Breast epithelium (tissue), 4 donors: ENCODE measurements at regions not wholly inside any gene's neighbourhood (a gene's known extent, or its start where the extent isn't known, plus 50 kb on each side); places are given as distances from the start of the nearest gene placed in this dataset.

Experiments used
- DNase-seq, 2 donors: peaks; one replicate each; pipeline ENCODE4 v3.0.0-alpha.2; 2019; ENCODE audit warnings: low spot score in 2 of 2
- H3K27ac ChIP-seq, 2 donors: fragments of 200-600 bp; sonication (generic) in 1 of 2; one replicate each; pipeline ENCODE4 v1.5.1; 2016 to 2019; ENCODE audit warnings: mild to moderate bottlenecking in 1 of 2
- H3K27me3 ChIP-seq, 2 donors: fragments of 200-600 bp; sonication (generic) in 1 of 2; one replicate each; pipeline versions ENCODE4 v1.5.1 to v1.6.0; 2017 to 2019; ENCODE audit warnings: control low read depth in 1 of 2, mild to moderate bottlenecking in 1 of 2
- H3K36me3 ChIP-seq: fragments of 200-600 bp; one replicate; pipeline ENCODE4 v1.5.1; 2019
- H3K4me1 ChIP-seq, 2 donors: fragments of 200-600 bp; sonication (generic); one replicate each; pipeline ENCODE4 v1.5.1; 2016 to 2019; ENCODE audit warnings: control low read depth in 1 of 2
- H3K4me3 ChIP-seq, 3 donors: fragments of 200-600 bp; sonication (generic); 1 replicate in 2 of 3; 2 replicates in 1 of 3; pipeline ENCODE4 v1.5.1; 2016 to 2019; ENCODE audit warnings: mild to moderate bottlenecking in 3 of 3, moderate library complexity in 2 of 3
- H3K9me3 ChIP-seq, 2 donors: fragments of 200-600 bp; sonication (generic) in 1 of 2; one replicate each; pipeline ENCODE4 v1.5.1; 2016 to 2019; ENCODE audit warnings: control low read depth in 1 of 2
- POLR2A ChIP-seq: fragments of 450-650 bp; IDR thresholded peaks from one replicate; pipeline ENCODE4 v1.6.1; 2016; ENCODE audit warnings: antibody characterized with exemption, mild to moderate bottlenecking, moderate library complexity
- POLR2AphosphoS5 ChIP-seq, 3 donors: sonication (generic); formaldehyde crosslinking; IDR thresholded peaks; one replicate each; pipeline ENCODE4 v1.6.1; 2017; ENCODE audit warnings: antibody characterized with exemption in 3 of 3
- intact Hi-C: fragments of 100-400 bp; cut with DNase I; formaldehyde crosslinking; loops from one replicate; pipeline ENCODE4 v1.15.1; 2023; ENCODE audit warnings: low total_unique reads
- TF ChIP-seq, protein P1 (sequence below), 3 donors: fragments of 450-650 bp; IDR thresholded peaks; one replicate each; pipeline ENCODE4 v1.5.1; 2016 to 2017; ENCODE audit warnings: antibody characterized with exemption in 3 of 3, mild to moderate bottlenecking in 3 of 3, moderate library complexity in 3 of 3

- DNase-seq = no peak
- TF ChIP-seq, protein P1, sequence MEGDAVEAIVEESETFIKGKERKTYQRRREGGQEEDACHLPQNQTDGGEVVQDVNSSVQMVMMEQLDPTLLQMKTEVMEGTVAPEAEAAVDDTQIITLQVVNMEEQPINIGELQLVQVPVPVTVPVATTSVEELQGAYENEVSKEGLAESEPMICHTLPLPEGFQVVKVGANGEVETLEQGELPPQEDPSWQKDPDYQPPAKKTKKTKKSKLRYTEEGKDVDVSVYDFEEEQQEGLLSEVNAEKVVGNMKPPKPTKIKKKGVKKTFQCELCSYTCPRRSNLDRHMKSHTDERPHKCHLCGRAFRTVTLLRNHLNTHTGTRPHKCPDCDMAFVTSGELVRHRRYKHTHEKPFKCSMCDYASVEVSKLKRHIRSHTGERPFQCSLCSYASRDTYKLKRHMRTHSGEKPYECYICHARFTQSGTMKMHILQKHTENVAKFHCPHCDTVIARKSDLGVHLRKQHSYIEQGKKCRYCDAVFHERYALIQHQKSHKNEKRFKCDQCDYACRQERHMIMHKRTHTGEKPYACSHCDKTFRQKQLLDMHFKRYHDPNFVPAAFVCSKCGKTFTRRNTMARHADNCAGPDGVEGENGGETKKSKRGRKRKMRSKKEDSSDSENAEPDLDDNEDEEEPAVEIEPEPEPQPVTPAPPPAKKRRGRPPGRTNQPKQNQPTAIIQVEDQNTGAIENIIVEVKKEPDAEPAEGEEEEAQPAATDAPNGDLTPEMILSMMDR (IDR thresholded peaks at IDR 0.05) = no peak
- TF ChIP-seq POLR2A = no peak
- no peak for TF ChIP-seq POLR2AphosphoS5 (IDR thresholded peaks at IDR 0.05)
- H3K4me3 ChIP-seq = peak overlapping the region in 2 of 3 donors; percentile 4 to 43
- no peaks in the 10 kb centered on the region for H3K9me3 ChIP-seq
- H3K27ac ChIP-seq = no peak overlapping the region
- no peaks in the 10 kb centered on the region for H3K36me3 ChIP-seq
- no peaks in the 10 kb centered on the region for H3K4me1 ChIP-seq
- H3K27me3 ChIP-seq = peaks cover 0 to 6% of the 10 kb centered on the region in 2 donors
- intact Hi-C loops = no loop called here
These were observed 76.2 kb upstream of the VPREB1 start for GRCh38 chr22:22168190-22168940.

- Histone ChIP-seq H3K27ac (no peak overlapping the region), H3K36me3 (no peaks in the 10 kb centered on the region), H3K27me3 (peaks cover 0 to 6% of the 10 kb centered on the region in 2 donors), H3K4me3 (peak overlapping the region in 1 of 3 donors; percentile 43), H3K9me3 (no peaks in the 10 kb centered on the region), H3K4me1 (no peaks in the 10 kb centered on the region)
- TF ChIP-seq POLR2AphosphoS5 (IDR thresholded peaks at IDR 0.05) (no peak), POLR2A (no peak)
- TF ChIP-seq, protein P1 (IDR thresholded peaks at IDR 0.05) = no peak
- DNase-seq = no peak
- intact Hi-C loops = no loop called here
These were observed 76.8 kb upstream of the VPREB1 start for GRCh38 chr22:22167791-22168189.

DNA sequence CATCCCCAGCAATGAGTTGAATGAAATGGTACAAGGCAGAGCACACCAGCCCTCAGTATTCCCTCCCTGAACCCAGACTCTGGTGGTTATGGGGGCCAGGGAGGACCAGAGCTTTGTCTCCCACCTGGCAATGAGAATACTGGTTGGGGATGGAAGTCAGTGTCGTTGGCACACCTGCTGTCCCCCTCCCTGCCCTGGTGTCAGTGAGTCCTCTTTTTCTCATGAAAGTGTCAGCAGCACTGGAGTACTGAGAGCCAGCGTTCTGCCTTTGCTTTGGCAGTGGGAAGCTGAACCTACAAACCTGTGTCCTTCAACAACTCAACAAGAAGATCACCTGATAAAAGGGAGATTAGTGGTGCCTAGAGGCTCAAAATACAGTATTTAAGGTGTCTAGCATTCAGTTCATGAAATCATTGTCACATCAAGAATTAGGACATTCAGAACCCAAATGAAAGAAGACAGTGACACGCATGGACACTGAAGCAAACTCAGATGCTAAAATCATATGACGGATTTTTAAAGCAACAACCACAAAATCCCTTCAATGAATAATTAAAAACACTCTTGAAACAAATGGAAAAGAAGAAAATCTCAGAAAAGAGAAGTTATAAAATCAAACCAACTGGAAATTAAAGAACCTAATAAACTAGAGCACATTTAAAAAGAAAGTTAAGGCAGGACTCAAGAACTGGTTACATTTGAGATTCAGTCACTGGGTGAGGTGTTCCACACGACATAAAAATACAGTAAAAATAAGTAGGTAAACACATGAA lies 77.5 kb upstream of the VPREB1 start:
- no peaks in the 10 kb centered on the region for H3K9me3 ChIP-seq
- intact Hi-C loops = no loop called here
- H3K4me1 ChIP-seq = no peaks in the 10 kb centered on the region
- H3K27ac ChIP-seq = no peak overlapping the region
- H3K4me3 ChIP-seq = no peak overlapping the region
- no peak for DNase-seq
- peaks cover 0 to 6% of the 10 kb centered on the region in 2 donors for H3K27me3 ChIP-seq
- no peaks in the 10 kb centered on the region for H3K36me3 ChIP-seq
- TF ChIP-seq, protein P1 (IDR thresholded peaks at IDR 0.05) = no peak
- TF ChIP-seq POLR2AphosphoS5 (IDR thresholded peaks at IDR 0.05) (no peak), POLR2A (no peak)

DNA sequence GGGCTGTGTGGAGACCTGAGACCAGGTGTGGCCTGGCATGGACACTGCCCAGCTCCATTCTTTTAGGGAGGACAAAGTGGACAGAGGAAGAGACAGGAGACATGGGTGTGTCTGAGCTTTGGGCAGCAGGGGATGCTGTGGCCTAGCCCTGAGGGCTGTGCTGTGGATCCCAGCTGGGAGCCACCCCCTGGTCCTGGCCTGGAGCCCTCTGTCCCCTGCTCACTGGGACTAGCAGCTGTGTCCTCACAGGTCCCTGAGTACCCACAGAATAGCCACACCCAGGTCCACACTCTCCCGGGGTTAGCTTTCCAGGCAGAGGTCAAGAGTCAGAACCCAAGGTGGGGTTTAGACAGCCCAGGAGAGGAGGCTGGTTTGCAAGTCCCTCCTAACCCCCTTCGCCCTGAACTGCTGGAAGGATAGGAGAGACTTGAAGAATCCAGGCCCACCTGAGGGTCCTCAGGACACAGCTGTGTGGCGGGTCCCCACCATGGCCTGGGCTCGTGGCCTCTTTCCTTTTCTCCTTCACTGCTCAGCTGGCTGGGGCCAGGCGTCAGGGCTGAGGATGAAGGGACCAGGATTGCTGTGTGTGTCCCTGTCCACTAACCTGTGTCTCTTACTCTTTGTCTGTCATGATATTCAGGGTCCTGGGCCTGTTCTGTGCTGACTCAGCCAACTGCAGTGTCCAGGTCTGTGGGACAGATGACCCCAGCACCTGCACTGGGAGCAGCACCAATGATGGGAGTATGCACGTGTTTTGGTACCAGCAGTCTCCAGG lies 78.5 kb upstream of the VPREB1 start:
- no peak for DNase-seq
- H3K27me3 ChIP-seq = peaks cover 0 to 6% of the 10 kb centered on the region in 2 donors
- H3K36me3 ChIP-seq = no peaks in the 10 kb centered on the region
- no peak for TF ChIP-seq POLR2A
- H3K27ac ChIP-seq = no peak overlapping the region
- intact Hi-C loops = no loop called here
- no peaks in the 10 kb centered on the region for H3K4me1 ChIP-seq
- no peaks in the 10 kb centered on the region for H3K9me3 ChIP-seq
- H3K4me3 ChIP-seq = no peak overlapping the region

GRCh38 chr22:22164541-22165272 lies 79.9 kb upstream of the VPREB1 start:
- intact Hi-C loops = no loop called here
- TF ChIP-seq POLR2AphosphoS5 (IDR thresholded peaks at IDR 0.05) (no peak), POLR2A (no peak)
- TF ChIP-seq, protein P1 (IDR thresholded peaks at IDR 0.05) = no peak
- DNase-seq = no peak
- no peak overlapping the region for H3K27ac ChIP-seq
- no peaks in the 10 kb centered on the region for H3K36me3 ChIP-seq
- no peaks in the 10 kb centered on the region for H3K4me1 ChIP-seq
- H3K27me3 ChIP-seq = peaks cover 0 to 6% of the 10 kb centered on the region in 2 donors
- H3K4me3 ChIP-seq = no peak overlapping the region
- no peaks in the 10 kb centered on the region for H3K9me3 ChIP-seq
